ENCODE measurements at regions not wholly inside any gene's neighbourhood (a gene's known extent, or its start where the extent isn't known, plus 50 kb on each side); places are given as distances from the start of the nearest gene placed in this dataset.

DNA sequence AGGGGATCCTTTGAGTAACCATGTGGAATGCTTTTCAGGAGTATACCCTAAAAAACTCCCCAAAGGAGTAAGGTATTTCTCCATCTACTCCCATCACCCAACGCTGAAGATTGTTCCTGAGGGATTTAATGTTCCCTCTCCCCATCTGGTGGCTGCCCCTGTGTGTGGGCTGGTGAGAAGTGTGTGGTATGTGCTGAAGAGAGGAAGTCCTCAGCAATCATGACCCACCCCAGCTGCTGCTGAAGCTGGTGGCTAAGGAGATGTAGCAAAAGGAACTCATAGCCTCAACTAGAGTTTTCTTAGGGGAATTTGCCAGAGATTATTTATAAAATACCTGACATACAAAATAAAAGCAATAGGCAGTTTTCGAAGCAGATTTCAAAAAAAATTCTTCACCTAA is 114.3 kb upstream of the JAG1 start:
- DNase-seq (ENCODE audit: low read depth) = no peak
- TF ChIP-seq, protein P1, sequence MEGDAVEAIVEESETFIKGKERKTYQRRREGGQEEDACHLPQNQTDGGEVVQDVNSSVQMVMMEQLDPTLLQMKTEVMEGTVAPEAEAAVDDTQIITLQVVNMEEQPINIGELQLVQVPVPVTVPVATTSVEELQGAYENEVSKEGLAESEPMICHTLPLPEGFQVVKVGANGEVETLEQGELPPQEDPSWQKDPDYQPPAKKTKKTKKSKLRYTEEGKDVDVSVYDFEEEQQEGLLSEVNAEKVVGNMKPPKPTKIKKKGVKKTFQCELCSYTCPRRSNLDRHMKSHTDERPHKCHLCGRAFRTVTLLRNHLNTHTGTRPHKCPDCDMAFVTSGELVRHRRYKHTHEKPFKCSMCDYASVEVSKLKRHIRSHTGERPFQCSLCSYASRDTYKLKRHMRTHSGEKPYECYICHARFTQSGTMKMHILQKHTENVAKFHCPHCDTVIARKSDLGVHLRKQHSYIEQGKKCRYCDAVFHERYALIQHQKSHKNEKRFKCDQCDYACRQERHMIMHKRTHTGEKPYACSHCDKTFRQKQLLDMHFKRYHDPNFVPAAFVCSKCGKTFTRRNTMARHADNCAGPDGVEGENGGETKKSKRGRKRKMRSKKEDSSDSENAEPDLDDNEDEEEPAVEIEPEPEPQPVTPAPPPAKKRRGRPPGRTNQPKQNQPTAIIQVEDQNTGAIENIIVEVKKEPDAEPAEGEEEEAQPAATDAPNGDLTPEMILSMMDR (IDR thresholded peaks at IDR 0.05; ENCODE audit: control insufficient read depth, insufficient read depth, low read depth, low read length, missing control alignments) = no peak
- no peak overlapping the region for H3K4me3 ChIP-seq (ENCODE audit: control insufficient read depth, low read depth, low read length)

DNA sequence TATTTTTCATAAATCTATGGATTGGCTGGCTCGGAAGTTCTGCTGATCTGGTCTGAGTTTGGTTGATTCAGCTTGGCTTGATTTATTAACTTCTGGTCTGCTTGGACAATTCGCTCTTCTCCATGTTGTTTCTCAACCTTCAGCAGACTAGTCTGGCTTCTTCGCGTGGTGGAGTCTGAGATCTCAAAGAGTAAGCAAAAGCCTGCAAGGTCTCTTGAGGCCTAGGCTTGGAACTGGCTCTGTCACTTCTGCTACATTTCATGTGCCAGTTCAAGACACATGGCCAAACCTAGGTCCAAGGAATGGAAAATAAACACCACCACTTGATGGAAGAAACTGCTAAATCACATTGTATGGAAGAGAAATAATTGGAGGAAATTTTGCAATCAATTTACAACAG is 115.1 kb upstream of the JAG1 start:
- DNase-seq (ENCODE audit: low read depth) = no peak

DNA sequence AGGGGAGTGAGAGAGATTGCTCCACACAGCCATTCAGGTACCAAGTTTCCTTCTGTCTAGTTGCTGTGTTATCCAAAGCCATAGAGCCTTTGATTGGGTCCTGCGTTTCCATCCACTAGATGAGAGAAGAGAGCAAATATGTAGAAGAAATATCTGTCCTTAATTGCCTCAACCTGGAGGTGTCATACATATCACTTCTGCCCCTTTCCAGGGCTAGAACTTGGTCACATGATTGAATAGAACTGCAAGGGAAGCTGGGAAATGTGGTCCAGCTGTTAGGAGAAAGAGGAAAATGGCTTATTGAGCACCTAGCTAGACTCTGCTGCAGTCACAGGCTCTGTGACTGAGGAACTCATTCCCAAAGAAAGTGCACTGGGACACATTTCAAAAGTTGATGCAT is 115.6 kb upstream of the JAG1 start:
- DNase-seq (ENCODE audit: low read depth) = no peak
- TF ChIP-seq, protein P1 (IDR thresholded peaks at IDR 0.05; ENCODE audit: control insufficient read depth, insufficient read depth, low read depth, low read length, missing control alignments) = no peak

More for the DNA sequence above, 115.1 kb upstream of the JAG1 start:
- no peak overlapping the region for H3K4me3 ChIP-seq (ENCODE audit: control insufficient read depth, low read depth, low read length)
- TF ChIP-seq, protein P1 (IDR thresholded peaks at IDR 0.05; ENCODE audit: control insufficient read depth, insufficient read depth, low read depth, low read length, missing control alignments) = no peak

DNA sequence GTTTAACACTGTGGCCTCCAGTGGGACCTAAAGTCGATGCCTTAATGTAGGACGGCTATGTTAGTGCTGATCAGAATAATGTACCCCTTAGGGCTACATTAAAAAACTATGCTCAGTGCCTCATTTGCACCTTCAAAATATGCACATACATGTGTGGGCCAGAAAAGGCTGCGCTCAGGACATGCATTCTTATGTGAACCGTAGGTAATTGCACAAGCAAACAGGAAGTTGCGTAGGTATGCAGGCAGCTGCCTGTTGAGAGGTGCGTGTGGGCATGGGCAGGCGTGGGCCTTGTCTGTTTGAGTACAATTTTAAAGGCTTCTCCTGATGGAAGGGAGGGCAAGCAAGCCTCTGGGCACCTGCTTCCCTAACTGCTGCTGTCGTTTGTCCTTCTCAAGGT is 116.2 kb upstream of the JAG1 start:
- TF ChIP-seq, protein P1 (IDR thresholded peaks at IDR 0.05; ENCODE audit: control insufficient read depth, insufficient read depth, low read depth, low read length, missing control alignments) = no peak
- no peak overlapping the region for H3K4me3 ChIP-seq (ENCODE audit: control insufficient read depth, low read depth, low read length)
- no peak for DNase-seq (ENCODE audit: low read depth)

More for the DNA sequence above, 115.6 kb upstream of the JAG1 start:
- H3K4me3 ChIP-seq (ENCODE audit: control insufficient read depth, low read depth, low read length) = no peak overlapping the region

DNA sequence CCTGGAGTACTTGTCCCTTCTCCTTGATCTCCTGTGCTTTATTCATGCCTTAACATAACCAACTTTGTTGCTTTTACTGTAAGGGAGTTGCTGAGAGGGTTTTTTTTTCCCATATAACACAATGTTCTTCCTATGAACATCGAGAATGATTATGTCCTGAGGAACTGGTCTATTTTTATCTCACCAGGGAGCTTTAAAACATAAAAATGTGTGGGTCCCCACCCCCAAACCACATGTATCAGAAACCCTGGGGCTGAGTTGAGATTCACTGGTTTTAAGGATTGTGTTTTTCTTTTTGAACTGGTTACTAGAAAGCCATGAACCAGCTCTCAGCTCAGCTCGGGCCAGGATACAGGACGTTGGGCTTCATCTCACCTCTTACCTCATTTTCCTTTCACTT is 118.5 kb upstream of the JAG1 start:
- DNase-seq (ENCODE audit: low read depth) = no peak
- no peak overlapping the region for H3K4me3 ChIP-seq (ENCODE audit: control insufficient read depth, low read depth, low read length)
- TF ChIP-seq, protein P1 (IDR thresholded peaks at IDR 0.05; ENCODE audit: control insufficient read depth, insufficient read depth, low read depth, low read length, missing control alignments) = no peak

DNA sequence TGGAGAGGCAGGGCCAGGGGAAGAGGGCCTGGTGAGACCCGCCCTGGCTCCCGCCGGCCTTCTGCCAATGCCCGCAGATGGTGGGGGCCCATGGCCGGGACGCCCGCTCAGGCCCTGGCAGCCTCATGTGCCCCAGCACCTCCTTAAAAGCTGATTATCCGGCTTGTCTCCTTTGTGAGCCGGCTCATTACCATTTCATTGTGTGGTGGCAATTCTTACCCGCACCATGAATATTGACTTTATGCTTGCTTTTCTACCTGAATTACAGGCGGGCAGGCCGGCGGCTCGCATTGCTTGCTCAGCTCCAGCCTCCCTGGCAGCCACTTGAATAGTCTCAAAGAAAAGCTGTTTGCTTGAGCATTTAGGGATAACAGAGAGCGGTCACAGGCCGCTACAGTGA is 120.0 kb upstream of the JAG1 start:
- no peak for DNase-seq (ENCODE audit: low read depth)
- H3K4me3 ChIP-seq (ENCODE audit: control insufficient read depth, low read depth, low read length) = no peak overlapping the region
- TF ChIP-seq, protein P1 (IDR thresholded peaks at IDR 0.05; ENCODE audit: control insufficient read depth, insufficient read depth, low read depth, low read length, missing control alignments) = no peak

DNA sequence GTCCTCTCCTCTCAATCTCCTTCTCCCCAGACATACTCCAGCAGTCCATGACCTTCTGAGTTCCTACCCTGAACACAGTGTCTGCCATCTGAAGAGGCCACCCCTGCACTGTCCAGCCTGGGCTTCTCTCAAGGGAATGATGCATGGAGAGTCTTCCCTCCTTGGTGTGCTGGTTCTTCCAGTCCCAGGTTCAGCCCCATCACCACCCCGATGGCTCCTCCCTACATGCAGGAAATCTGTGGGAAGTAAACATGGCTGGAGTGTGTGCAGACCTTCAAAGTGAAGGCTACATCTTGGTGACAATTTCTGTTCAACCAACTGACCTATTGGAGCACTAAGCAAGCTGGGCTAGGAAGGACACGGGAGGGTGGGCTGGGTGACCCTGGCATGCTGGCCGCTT is 121.0 kb upstream of the JAG1 start:
- TF ChIP-seq, protein P1 (IDR thresholded peaks at IDR 0.05; ENCODE audit: control insufficient read depth, insufficient read depth, low read depth, low read length, missing control alignments) = no peak
- DNase-seq (ENCODE audit: low read depth) = no peak
- H3K4me3 ChIP-seq (ENCODE audit: control insufficient read depth, low read depth, low read length) = no peak overlapping the region

Data from AG09309 (cell line).